Naive B cell (primary cell): ENCODE measurements at regions not wholly inside any gene's neighbourhood (a gene's known extent, or its start where the extent isn't known, plus 50 kb on each side); places are given as distances from the start of the nearest gene placed in this dataset.
"Not testable (repeated sequence)": the region's sequence is repeated elsewhere in the genome, so short reads cannot be mapped to it uniquely, and the experiment has no call there.

Source experiments
- ATAC-seq, 2 donors: fragments of 150-1000 bp; cut with Tn5 transposase; 2 replicates each; pipeline ENCODE4 v1.10.0; 2021; ENCODE audit warnings: low read depth in 2 of 2, mild to moderate bottlenecking in 2 of 2, moderate library complexity in 2 of 2
- DNase-seq: peaks from one replicate; pipeline ENCODE4 v3.0.0; 2022
- H3K27ac Mint-ChIP-seq, 6 donors: one replicate each; pipeline ENCODE4 v1.8.0; 2020 to 2022; ENCODE audit warnings: mild to moderate bottlenecking in 6 of 6, mixed read lengths in 6 of 6, moderate library complexity in 5 of 6, inconsistent platforms in 2 of 6
- H3K27me3 Mint-ChIP-seq, 3 donors: one replicate each; pipeline ENCODE4 v1.8.0; 2021 to 2022; ENCODE audit warnings: mixed read lengths in 3 of 3, mild to moderate bottlenecking in 1 of 3
- H3K36me3 Mint-ChIP-seq, 2 donors: one replicate each; pipeline ENCODE4 v1.8.0; 2020 to 2022; ENCODE audit warnings: mixed read lengths in 2 of 2, inconsistent platforms in 1 of 2, mild to moderate bottlenecking in 1 of 2
- H3K4me1 Mint-ChIP-seq, 3 donors: one replicate each; pipeline ENCODE4 v1.8.0; 2020 to 2022; ENCODE audit warnings: mixed read lengths in 3 of 3, inconsistent platforms in 1 of 3, mild to moderate bottlenecking in 1 of 3, moderate library complexity in 1 of 3
- H3K4me3 Mint-ChIP-seq, 8 donors: one replicate each; pipeline ENCODE4 v1.8.0; 2020 to 2022; ENCODE audit warnings: mild to moderate bottlenecking in 8 of 8, mixed read lengths in 8 of 8, moderate library complexity in 8 of 8, inconsistent platforms in 2 of 8
- H3K9me3 Mint-ChIP-seq, 7 donors: one replicate each; pipeline ENCODE4 v1.8.0; 2020 to 2022; ENCODE audit warnings: mixed read lengths in 7 of 7, mild to moderate bottlenecking in 5 of 7, inconsistent platforms in 2 of 7, moderate library complexity in 1 of 7

DNA sequence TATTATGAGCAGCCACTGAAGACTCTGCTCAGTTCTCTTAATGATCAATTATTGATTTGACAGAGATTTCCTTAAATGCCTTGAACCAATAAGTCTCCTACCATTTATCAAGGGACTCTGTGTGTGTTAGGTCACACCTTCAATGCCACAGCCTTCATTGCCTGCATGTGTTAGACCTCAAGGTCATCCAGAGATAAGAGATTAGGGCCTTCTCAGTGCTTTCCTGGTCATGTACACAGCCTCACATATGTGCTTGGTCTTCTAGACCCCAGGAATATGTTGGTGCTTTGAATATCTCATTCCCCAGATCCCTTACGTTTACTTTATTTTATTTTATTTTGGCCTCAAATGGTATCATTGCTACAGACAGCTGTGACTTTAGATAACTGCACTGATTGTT lies 93.0 kb upstream of the CTAGE1 start:
- no peak for ATAC-seq
- Mint-ChIP-seq H3K27me3 (peaks cover 0 to 7% (median 0%) of the 10 kb centered on the region in 3 donors), H3K27ac (no peak overlapping the region), H3K4me1 (no peaks in the 10 kb centered on the region), H3K9me3 (peaks cover 0 to 4% (median 0%) of the 10 kb centered on the region in 7 donors), H3K4me3 (no peak overlapping the region), H3K36me3 (no peaks in the 10 kb centered on the region)
- DNase-seq = no peak

DNA sequence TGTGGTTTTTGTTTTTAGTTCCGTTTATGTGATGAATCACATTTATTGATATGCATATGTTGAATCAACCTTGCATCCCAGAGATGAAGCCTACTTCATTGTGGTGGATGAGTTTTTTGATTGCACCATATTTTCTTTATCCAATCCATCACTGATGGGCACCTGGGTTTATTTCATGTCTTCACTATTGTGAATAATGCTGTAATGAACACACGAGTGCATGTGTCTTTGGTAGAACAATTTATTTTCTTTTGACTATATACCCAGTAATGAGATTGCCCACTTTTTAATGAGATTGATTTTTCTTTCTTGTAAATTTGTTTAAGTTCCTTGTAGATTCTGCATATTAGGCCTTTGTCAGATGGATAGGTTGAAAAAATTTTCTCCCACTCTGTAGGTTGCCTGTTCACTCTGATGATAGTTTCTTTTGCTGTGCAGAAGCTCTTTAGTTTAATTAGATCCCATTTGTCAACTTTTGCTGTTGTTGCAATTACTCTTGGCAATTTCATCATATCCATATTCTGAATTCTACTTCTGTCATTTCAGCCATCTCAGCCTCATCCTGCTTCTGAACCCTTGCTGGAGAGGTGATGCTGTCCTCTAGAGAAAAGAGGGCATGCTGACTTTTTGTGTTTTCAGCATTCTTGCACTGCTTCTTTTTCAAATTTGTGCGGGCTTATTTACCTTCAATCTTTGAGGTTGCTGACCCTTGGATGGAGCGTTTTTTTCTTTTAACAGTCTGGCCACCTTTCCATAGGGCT lies 96.2 kb upstream of the CTAGE1 start:
- Mint-ChIP-seq H3K36me3 (no peaks in the 10 kb centered on the region), H3K27me3 (peaks cover 0 to 7% (median 0%) of the 10 kb centered on the region in 3 donors), H3K4me1 (no peaks in the 10 kb centered on the region), H3K9me3 (peaks cover 0 to 4% (median 0%) of the 10 kb centered on the region in 7 donors), H3K4me3 (no peak overlapping the region), H3K27ac (no peak overlapping the region)
- DNase-seq (no peak), ATAC-seq (no peak)

DNA sequence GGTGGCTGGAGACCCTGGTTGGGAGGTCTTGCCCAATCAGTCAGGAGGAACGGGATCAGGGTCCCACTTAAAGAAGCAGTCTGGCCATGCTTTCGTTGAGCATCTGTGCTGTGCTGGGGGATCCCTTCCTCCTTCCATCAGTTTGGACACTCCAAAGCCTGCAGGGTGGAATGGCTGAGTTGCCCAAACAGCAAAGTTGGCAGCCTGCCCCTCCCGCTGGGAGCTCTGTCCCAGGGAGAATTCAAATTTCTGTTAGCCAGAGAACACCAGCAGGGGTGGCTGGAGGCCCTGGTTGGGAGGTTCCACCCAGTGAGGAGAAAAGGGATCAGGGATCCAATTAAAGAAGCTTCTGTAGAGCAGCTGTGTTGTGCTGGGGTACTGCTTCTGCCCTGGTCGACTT lies 96.9 kb upstream of the CTAGE1 start:
- no peaks in the 10 kb centered on the region for H3K4me1 Mint-ChIP-seq
- no peak for ATAC-seq
- no peaks in the 10 kb centered on the region for H3K36me3 Mint-ChIP-seq

DNA sequence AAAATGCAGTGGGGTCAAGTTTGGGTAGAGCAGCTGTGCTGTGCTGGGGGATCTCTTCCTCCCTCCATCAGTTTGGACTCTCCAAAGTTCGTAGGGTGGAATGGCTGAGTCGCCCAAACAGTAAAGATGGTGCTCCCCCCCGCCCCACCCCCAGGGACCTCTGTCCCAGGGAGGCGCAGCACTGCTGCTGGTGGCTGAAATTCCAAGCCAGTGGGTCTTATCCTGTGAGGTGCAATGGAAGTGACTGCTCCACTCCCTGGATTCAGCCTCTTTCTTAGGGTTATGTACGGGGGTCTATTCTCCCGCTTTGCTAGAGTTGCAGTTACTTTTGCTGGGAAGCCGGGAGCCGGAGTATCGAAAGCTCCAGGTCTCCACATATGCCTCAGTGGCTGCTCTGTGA lies 97.5 kb upstream of the CTAGE1 start:
- Mint-ChIP-seq H3K27me3 (peaks cover 0 to 7% (median 0%) of the 10 kb centered on the region in 3 donors), H3K4me3 (no peak overlapping the region), H3K36me3 (no peaks in the 10 kb centered on the region), H3K9me3 (peaks cover 0 to 4% (median 0%) of the 10 kb centered on the region in 7 donors), H3K4me1 (no peaks in the 10 kb centered on the region), H3K27ac (no peak overlapping the region)
- DNase-seq = no peak
- ATAC-seq = no peak

More for the DNA sequence above, 96.9 kb upstream of the CTAGE1 start:
- Mint-ChIP-seq H3K4me3 (no peak overlapping the region), H3K9me3 (peaks cover 0 to 4% (median 0%) of the 10 kb centered on the region in 7 donors), H3K27me3 (peaks cover 0 to 7% (median 0%) of the 10 kb centered on the region in 3 donors), H3K27ac (no peak overlapping the region)
- DNase-seq = no peak

- ATAC-seq = no peak
- Mint-ChIP-seq H3K27me3 (peaks cover 0 to 7% (median 0%) of the 10 kb centered on the region in 3 donors), H3K4me1 (no peaks in the 10 kb centered on the region), H3K36me3 (no peaks in the 10 kb centered on the region), H3K9me3 (peaks cover 0 to under 1% (median 0%) of the 10 kb centered on the region in 7 donors), H3K4me3 (no peak overlapping the region), H3K27ac (no peak overlapping the region)
- no peak for DNase-seq
Observed at GRCh38 chr18:22517356-22517755, 99.6 kb upstream of the CTAGE1 start.

DNA sequence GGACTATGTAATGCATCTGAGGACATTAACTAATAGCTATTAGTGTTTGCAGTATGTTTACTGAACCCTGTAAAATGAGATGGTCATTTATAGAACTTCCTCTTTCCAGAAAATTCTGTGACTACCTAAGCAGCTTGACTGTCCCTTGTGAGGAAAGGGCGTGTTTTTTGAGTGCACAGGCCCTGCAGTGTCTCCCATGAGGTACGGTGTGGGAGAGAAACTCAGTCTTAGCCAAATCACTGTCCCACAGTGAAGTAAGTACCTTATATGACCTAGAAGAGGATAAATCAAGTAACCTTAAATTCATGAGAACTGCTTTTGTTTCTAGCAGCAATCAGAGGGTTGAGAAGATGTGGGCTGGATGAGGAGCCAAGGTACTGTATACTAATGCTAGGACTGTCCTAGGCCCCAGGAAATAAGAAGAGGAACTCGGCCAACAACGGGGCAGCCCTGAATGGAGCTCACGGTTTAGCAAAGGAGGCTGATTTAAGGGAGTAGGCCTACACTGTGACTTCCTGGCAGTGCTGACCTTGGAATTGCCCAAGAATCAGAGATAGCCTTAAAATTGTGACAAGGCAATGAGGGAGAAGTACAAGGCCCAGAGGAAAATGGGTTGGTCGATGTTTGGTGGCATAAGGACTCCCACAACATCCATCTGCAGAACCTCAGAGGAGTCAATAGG lies 103.5 kb upstream of the CTAGE1 start:
- DNase-seq (no peak), ATAC-seq (no peak)
- no peak overlapping the region for H3K4me3 Mint-ChIP-seq
- H3K4me1 Mint-ChIP-seq = no peaks in the 10 kb centered on the region
- H3K27ac Mint-ChIP-seq = no peak overlapping the region
- peaks cover 0 to 5% (median 0%) of the 10 kb centered on the region in 7 donors for H3K9me3 Mint-ChIP-seq
- H3K27me3 Mint-ChIP-seq = no peaks in the 10 kb centered on the region
- no peaks in the 10 kb centered on the region for H3K36me3 Mint-ChIP-seq

DNA sequence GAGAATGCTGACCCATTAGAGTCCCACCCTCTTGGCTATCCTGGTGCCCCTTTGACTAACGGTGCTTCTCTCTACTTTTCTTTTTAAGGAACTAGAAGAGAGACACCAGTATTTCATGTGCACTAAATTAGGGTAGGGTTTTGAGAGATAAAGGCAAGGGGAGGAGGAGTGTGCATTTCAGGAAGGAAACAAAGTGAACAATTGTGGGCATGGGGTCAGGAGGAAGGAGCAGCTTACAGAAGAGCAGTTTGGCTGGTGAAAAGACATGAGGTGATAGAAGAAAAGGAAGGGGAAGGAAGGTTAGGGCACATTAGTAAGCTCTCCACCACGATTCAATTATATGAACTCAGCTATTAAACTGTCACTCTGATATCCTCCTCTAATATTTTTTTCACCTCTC lies 105.8 kb upstream of the CTAGE1 start:
- DNase-seq = no peak
- no peak overlapping the region for H3K4me3 Mint-ChIP-seq
- H3K4me1 Mint-ChIP-seq = no peaks in the 10 kb centered on the region
- peaks cover 0 to 7% (median 2%) of the 10 kb centered on the region in 7 donors for H3K9me3 Mint-ChIP-seq
- no peaks in the 10 kb centered on the region for H3K36me3 Mint-ChIP-seq
- no peak overlapping the region for H3K27ac Mint-ChIP-seq
- no peak for ATAC-seq
- H3K27me3 Mint-ChIP-seq = peaks cover 0 to 3% (median 0%) of the 10 kb centered on the region in 3 donors

GRCh38 chr18:22524783-22525182 lies 107.1 kb upstream of the CTAGE1 start:
- no peak for DNase-seq
- no peak for ATAC-seq
- H3K9me3 Mint-ChIP-seq = peaks cover 0 to 12% (median 3%) of the 10 kb centered on the region in 7 donors
- no peak overlapping the region for H3K4me3 Mint-ChIP-seq
- no peaks in the 10 kb centered on the region for H3K4me1 Mint-ChIP-seq
- peaks cover 0 to 6% (median 0%) of the 10 kb centered on the region in 3 donors for H3K27me3 Mint-ChIP-seq
- no peaks in the 10 kb centered on the region for H3K36me3 Mint-ChIP-seq
- H3K27ac Mint-ChIP-seq = no peak overlapping the region

- Mint-ChIP-seq H3K4me3 (no peak overlapping the region), H3K27me3 (peaks cover 0 to 6% (median 0%) of the 10 kb centered on the region in 3 donors), H3K9me3 (peaks cover 0 to 12% (median 3%) of the 10 kb centered on the region in 7 donors), H3K36me3 (no peaks in the 10 kb centered on the region), H3K27ac (no peak overlapping the region), H3K4me1 (no peaks in the 10 kb centered on the region)
- ATAC-seq (no peak), DNase-seq (no peak)
Observed at GRCh38 chr18:22525313-22525712, 107.6 kb upstream of the CTAGE1 start.

DNA sequence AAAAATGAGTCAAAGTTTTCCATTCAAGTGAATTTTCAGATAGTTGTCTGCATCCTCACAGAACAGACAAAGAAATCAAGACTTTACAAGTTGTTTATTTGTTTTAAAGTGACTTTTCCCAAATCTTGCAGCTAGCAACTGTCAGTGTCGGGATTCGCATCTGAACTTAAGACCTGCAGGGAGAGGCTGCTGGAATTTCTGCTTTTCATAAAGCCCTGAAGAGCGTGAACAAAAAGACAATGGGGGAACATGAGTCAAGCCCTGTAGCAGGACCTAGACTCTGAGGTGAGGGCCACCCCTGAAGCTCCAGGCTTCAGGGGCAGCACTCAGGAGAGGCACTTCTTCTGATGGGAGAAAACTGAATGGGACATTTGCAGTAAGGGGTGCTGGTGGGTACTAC lies 108.2 kb upstream of the CTAGE1 start:
- peaks cover 0 to 6% (median 0%) of the 10 kb centered on the region in 3 donors for H3K27me3 Mint-ChIP-seq
- no peak overlapping the region for H3K27ac Mint-ChIP-seq
- H3K4me1 Mint-ChIP-seq = no peaks in the 10 kb centered on the region
- DNase-seq (no peak), ATAC-seq (no peak)
- H3K9me3 Mint-ChIP-seq = peaks cover 0 to 12% (median 3%) of the 10 kb centered on the region in 7 donors
- H3K4me3 Mint-ChIP-seq = no peak overlapping the region
- no peaks in the 10 kb centered on the region for H3K36me3 Mint-ChIP-seq

DNA sequence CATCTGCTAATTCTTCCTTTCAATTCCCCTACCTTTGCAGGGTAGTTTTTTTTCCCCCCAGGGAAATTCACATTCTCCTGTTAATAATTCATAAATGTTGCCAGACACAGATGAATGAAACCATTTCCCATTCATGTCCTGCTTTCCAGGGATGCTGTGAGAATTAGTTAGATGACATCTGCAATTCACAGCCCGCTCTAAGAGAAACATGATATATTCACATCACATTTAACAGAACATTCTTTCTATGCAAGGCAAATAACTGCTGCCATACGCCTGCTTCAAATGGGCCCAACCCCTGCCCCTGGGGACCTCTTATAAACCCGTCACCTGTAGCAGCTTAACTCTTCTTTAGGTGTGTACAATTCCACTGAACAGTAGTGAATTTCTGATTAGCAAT lies 110.6 kb upstream of the CTAGE1 start:
- ATAC-seq = no peak
- no peaks in the 10 kb centered on the region for H3K36me3 Mint-ChIP-seq
- H3K4me3 Mint-ChIP-seq = no peak overlapping the region
- DNase-seq = no peak
- H3K9me3 Mint-ChIP-seq = peaks cover 0 to 12% (median 3%) of the 10 kb centered on the region in 7 donors
- peaks cover 0 to 6% (median 0%) of the 10 kb centered on the region in 3 donors for H3K27me3 Mint-ChIP-seq
- H3K4me1 Mint-ChIP-seq = no peaks in the 10 kb centered on the region
- no peak overlapping the region for H3K27ac Mint-ChIP-seq

GRCh38 chr18:22534706-22535105 lies 117.0 kb upstream of the CTAGE1 start:
- H3K27ac Mint-ChIP-seq, H3K4me1 Mint-ChIP-seq, DNase-seq, H3K36me3 Mint-ChIP-seq, H3K9me3 Mint-ChIP-seq, ATAC-seq, H3K27me3 Mint-ChIP-seq, H3K4me3 Mint-ChIP-seq: not testable (repeated sequence)

- ATAC-seq (no peak), DNase-seq (no peak)
- H3K36me3 Mint-ChIP-seq = no peaks in the 10 kb centered on the region
- no peaks in the 10 kb centered on the region for H3K4me1 Mint-ChIP-seq
- H3K4me3 Mint-ChIP-seq = no peak overlapping the region
- no peak overlapping the region for H3K27ac Mint-ChIP-seq
- H3K9me3 Mint-ChIP-seq = peaks cover 0 to 12% (median 4%) of the 10 kb centered on the region in 7 donors
- H3K27me3 Mint-ChIP-seq = no peaks in the 10 kb centered on the region
Observed at GRCh38 chr18:22536558-22536957, 118.8 kb upstream of the CTAGE1 start.

GRCh38 chr18:22538426-22538825 lies 120.7 kb upstream of the CTAGE1 start:
- Mint-ChIP-seq H3K4me3 (no peak overlapping the region), H3K36me3 (no peaks in the 10 kb centered on the region), H3K4me1 (no peaks in the 10 kb centered on the region), H3K27me3 (no peaks in the 10 kb centered on the region), H3K9me3 (peaks cover 0 to 12% (median 6%) of the 10 kb centered on the region in 7 donors), H3K27ac (no peak overlapping the region)
- no peak for ATAC-seq
- DNase-seq = no peak
